ENCODE measurements at regions not wholly inside any gene's neighbourhood (a gene's known extent, or its start where the extent isn't known, plus 50 kb on each side); places are given as distances from the start of the nearest gene placed in this dataset.

DNA sequence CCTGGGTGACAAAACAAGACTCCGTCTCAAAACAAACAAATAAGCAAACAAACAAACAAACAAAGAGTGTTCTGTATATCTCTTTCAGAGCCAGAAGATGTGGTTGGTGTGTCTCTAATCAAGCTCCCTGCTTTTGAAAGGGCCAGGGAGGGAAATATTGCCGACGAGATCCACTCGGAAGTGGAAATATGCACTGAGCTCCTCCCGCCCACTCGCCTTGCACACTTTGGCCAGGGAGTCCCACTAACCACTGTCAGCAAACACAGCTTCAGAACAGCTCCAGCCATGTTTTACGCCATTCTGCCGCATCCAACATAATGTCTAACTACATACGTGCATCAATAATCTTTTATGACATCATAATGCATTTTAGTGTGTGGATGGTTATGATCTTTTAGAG is 155.5 kb upstream of the VSTM2B start:
- no peak for FAIRE-seq
- H3K4me1 ChIP-seq (replicated peaks in 1 of 4; ENCODE audit: control insufficient read depth in 3 of 4, insufficient read depth in 4 of 4, low read length in 3 of 4) = peaks cover 0 to 6% (median 0%) of the 10 kb centered on the region in 4 experiments; a peak in 1 of 7 replicates
- H3K9me3 ChIP-seq (ENCODE audit: insufficient read depth in 2 of 2, low read depth in 1 of 2, low read length in 1 of 2) = no peaks in the 10 kb centered on the region
- H3K56ac ChIP-seq (replicated peaks; ENCODE audit: insufficient read length, low read depth, low read length) = no peak overlapping the region
- no peak overlapping the region for H3K4ac ChIP-seq (replicated peaks; ENCODE audit: insufficient read length, low read depth, low read length)
- H4K20me1 ChIP-seq (replicated peaks in 1 of 2; ENCODE audit: control insufficient read depth in 1 of 2, insufficient read depth in 2 of 2, low read length in 2 of 2) = no peaks in the 10 kb centered on the region
- H2BK12ac ChIP-seq (ENCODE audit: low read depth, low read length) = no peak overlapping the region
- H3K79me2 ChIP-seq (ENCODE audit: control insufficient read depth in 1 of 2, insufficient read depth in 2 of 2, low read length in 2 of 2) = no peaks in the 10 kb centered on the region
- no peak overlapping the region for H2BK20ac ChIP-seq (ENCODE audit: low read length)
- H4K5ac ChIP-seq (ENCODE audit: insufficient read length, low read depth, low read length) = no peak overlapping the region
- no peak overlapping the region for H3K18ac ChIP-seq (ENCODE audit: extremely low read depth, low read length)
- no peaks in the 10 kb centered on the region for H3K36me3 ChIP-seq (ENCODE audit: control insufficient read depth in 2 of 4, insufficient read depth in 4 of 4, low read length in 3 of 4)
- H4K8ac ChIP-seq (ENCODE audit: extremely low read depth, insufficient read depth, low read length) = no peak overlapping the region
- H2BK15ac ChIP-seq (ENCODE audit: low read length) = no peak overlapping the region
- no peaks in the 10 kb centered on the region for H3K79me1 ChIP-seq (ENCODE audit: low read depth, low read length)
- H2AK5ac ChIP-seq (ENCODE audit: low read depth, low read length) = no peak overlapping the region
- no peak overlapping the region for H2BK120ac ChIP-seq (replicated peaks; ENCODE audit: low read depth, low read length)
- H3K4me2 ChIP-seq (ENCODE audit: insufficient read depth in 1 of 2, low read depth in 2 of 2, low read length in 2 of 2) = no peak overlapping the region
- no peak overlapping the region for H2AFZ ChIP-seq (ENCODE audit: low read length)
- 94% methylated on average over 9 of the region's 9 CpGs; no CpG with 5 or more reads in 1 of the 2 experiments for WGBS, 2 experiments (ENCODE audit: extremely low coverage in 1 of 2, insufficient coverage in 1 of 2, insufficient read length in 1 of 2, insufficient replicate concordance in 2 of 2, low coverage in 1 of 2, low lambda C conversion rate in 2 of 2, missing lambda C conversion rate in 1 of 2)
- no peak overlapping the region for H3K4me3 ChIP-seq (ENCODE audit: extremely low read depth in 1 of 4, insufficient read depth in 2 of 4, low read depth in 3 of 4, low read length in 4 of 4)
- no peak overlapping the region for H3K9ac ChIP-seq (replicated peaks in 1 of 4; ENCODE audit: extremely low read depth in 1 of 4, low read depth in 3 of 4, low read length in 3 of 4)
- H3K27me3 ChIP-seq (replicated peaks in 1 of 4; ENCODE audit: control insufficient read depth in 3 of 4, extremely low read depth in 1 of 4, insufficient read depth in 3 of 4, low read length in 3 of 4) = no peaks in the 10 kb centered on the region; a peak in 1 of 7 replicates
- no peak overlapping the region for H3K23ac ChIP-seq (ENCODE audit: insufficient read length)
- H3K14ac ChIP-seq (ENCODE audit: insufficient read length) = no peak overlapping the region
- H2BK5ac ChIP-seq (ENCODE audit: low read depth, low read length) = no peak overlapping the region
- POLR2A ChIA-PET (ENCODE audit: partially characterized antibody) = no interaction called here
- H3K27ac ChIP-seq (ENCODE audit: low read depth, low read length) = no peak overlapping the region
- no peak for DNase-seq (ENCODE audit: low read depth in 1 of 2, low spot score in 2 of 2)
- H4K91ac ChIP-seq (replicated peaks; ENCODE audit: insufficient read length, low read length) = no peak overlapping the region
- CTCF ChIA-PET (ENCODE audit: partially characterized antibody) = no interaction called here
- H3K23me2 ChIP-seq (ENCODE audit: low read depth, low read length) = no peaks in the 10 kb centered on the region
- no peak for TF ChIP-seq KDM5A (IDR thresholded peaks at IDR 0.05; ENCODE audit: low read length)
- no peak for TF ChIP-seq TEAD4 (IDR thresholded peaks at IDR 0.05; ENCODE audit: low read depth, low read length)
- TF ChIP-seq CREB1 (IDR thresholded peaks at IDR 0.05) = no peak
- TF ChIP-seq YY1 (IDR thresholded peaks at IDR 0.05; ENCODE audit: low read depth, low read length) = no peak
- TF ChIP-seq, protein P1, sequence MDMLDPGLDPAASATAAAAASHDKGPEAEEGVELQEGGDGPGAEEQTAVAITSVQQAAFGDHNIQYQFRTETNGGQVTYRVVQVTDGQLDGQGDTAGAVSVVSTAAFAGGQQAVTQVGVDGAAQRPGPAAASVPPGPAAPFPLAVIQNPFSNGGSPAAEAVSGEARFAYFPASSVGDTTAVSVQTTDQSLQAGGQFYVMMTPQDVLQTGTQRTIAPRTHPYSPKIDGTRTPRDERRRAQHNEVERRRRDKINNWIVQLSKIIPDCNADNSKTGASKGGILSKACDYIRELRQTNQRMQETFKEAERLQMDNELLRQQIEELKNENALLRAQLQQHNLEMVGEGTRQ (IDR thresholded peaks at IDR 0.05; ENCODE audit: low read length) = no peak
- TF ChIP-seq TAF7 (optimal IDR thresholded peaks at IDR 0.05; ENCODE audit: borderline replicate concordance, low read depth, low read length) = no peak
- TF ChIP-seq RAD21 (IDR thresholded peaks at IDR 0.05 in 1 of 2, conservative IDR thresholded peaks at IDR 0.05 in 1 of 2; ENCODE audit: low read depth in 2 of 2, low read length in 2 of 2) = no peak
- TF ChIP-seq, protein P2, sequence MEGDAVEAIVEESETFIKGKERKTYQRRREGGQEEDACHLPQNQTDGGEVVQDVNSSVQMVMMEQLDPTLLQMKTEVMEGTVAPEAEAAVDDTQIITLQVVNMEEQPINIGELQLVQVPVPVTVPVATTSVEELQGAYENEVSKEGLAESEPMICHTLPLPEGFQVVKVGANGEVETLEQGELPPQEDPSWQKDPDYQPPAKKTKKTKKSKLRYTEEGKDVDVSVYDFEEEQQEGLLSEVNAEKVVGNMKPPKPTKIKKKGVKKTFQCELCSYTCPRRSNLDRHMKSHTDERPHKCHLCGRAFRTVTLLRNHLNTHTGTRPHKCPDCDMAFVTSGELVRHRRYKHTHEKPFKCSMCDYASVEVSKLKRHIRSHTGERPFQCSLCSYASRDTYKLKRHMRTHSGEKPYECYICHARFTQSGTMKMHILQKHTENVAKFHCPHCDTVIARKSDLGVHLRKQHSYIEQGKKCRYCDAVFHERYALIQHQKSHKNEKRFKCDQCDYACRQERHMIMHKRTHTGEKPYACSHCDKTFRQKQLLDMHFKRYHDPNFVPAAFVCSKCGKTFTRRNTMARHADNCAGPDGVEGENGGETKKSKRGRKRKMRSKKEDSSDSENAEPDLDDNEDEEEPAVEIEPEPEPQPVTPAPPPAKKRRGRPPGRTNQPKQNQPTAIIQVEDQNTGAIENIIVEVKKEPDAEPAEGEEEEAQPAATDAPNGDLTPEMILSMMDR (IDR thresholded peaks at IDR 0.05; ENCODE audit: control extremely low read depth in 1 of 3, insufficient read depth in 1 of 3, low read depth in 1 of 3, low read length in 3 of 3) = no peak
- TF ChIP-seq HDAC2 (IDR thresholded peaks at IDR 0.05; ENCODE audit: borderline replicate concordance in 1 of 2, low read depth in 2 of 2, low read length in 2 of 2) = no peak
- no peak for TF ChIP-seq ASH2L (IDR thresholded peaks at IDR 0.05; ENCODE audit: low read length)
- TF ChIP-seq CBX8 (IDR thresholded peaks at IDR 0.05; ENCODE audit: borderline replicate concordance, low read depth, low read length) = no peak
